ENCODE measurements at regions not wholly inside any gene's neighbourhood (a gene's known extent, or its start where the extent isn't known, plus 50 kb on each side); places are given as distances from the start of the nearest gene placed in this dataset.
A peak's percentile ranks its signal among the peaks of the same experiment; 100 is the strongest.

DNA sequence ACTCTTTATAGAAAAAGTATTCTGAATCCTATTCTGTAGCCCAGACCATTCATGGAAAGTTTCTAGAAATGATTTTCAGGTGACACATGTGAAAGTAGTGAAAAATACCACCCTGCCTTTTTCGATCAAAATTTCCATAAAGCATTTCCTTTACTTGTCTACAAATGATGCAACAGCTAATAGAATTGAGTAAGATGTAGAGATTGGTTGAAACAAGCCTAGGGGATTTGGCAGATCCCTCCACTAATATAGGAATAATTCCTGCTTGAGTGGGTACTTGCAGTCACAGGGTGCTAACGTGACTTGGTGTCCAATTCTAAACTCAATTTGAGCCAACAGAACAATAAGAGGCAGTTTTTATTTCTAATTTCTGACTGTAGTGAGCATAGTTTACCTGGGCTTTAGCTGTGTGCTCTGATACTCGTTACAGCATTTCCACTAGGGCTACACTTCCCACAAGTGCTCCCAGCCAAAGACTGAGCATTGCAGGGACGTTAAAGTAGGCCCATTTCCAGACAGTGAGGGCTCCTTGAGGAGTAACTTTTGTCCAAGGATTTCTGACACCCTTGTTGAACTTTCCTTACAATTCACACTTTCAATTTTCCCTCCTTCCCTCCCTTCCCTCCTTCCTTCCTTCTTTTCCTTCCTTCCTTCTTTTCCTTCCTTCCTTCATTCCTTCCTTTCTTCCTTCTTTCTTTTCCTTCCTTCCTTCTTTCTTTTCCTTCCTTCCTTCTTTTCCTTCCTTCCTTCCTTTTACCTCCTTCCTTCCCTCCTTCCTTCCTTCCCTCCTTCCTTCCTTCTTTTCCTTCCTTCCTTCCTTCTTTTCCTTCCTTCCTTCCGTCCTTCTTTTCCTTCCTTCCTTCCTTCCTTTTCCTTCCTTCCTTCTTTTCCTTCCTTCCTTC, 53.9 kb upstream of the TP63 start:
- Histone ChIP-seq H3K4me3 (ENCODE audit: low read length in 2 of 2) (no peak overlapping the region), H3K27me3 (ENCODE audit: insufficient read depth, low read length) (no peaks in the 10 kb centered on the region), H3K4me1 (ENCODE audit: insufficient read depth, low read length) (no peaks in the 10 kb centered on the region), H3K27ac (ENCODE audit: low read depth, low read length) (no peak overlapping the region), H3K36me3 (ENCODE audit: insufficient read depth, low read length) (no peaks in the 10 kb centered on the region), H3K9me3 (ENCODE audit: control insufficient read depth in 1 of 2, low read length in 2 of 2) (no peaks in the 10 kb centered on the region)
- Mint-ChIP-seq H3K36me3 (no peaks in the 10 kb centered on the region), H3K27me3 (peaks cover 0 to 1% of the 10 kb centered on the region in 2 donors), H3K27ac (peak overlapping the region in 1 of 7 donors; percentile 68), H3K4me3 (no peak overlapping the region), H3K9me3 (peaks cover 0 to 3% (median under 1%) of the 10 kb centered on the region in 8 donors), H3K4me1 (peaks cover 0 to 6% (median 2%) of the 10 kb centered on the region in 4 donors)
- intact Hi-C loops (cut with micrococcal nuclease), result no loop called here
- POLR2A ChIA-PET (ENCODE audit: partially characterized antibody), result no interaction called here
- CTCF ChIA-PET (ENCODE audit: partially characterized antibody), result no interaction called here
- no peak for DNase-seq

DNA sequence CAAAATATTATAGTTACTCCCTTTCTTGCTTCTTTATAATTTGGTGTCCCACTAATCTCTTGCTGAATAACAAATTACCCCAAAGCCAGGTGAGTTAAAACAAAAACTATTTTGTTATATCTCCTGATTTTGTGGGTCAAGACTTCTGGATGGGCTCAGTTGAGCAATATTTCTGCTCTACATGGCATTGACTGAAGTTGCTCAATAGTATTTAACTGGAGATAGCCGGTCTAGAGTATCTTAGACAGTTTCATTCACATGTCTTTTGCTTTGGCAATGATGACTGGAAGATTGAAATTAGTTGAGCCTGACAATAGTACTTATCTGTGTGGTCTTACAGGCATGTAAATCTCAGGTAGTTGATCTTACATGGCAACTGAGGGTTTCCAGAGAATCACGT, 51.0 kb upstream of the TP63 start:
- Mint-ChIP-seq H3K9me3 (peaks cover 0 to 3% (median under 1%) of the 10 kb centered on the region in 8 donors), H3K27me3 (peaks cover 1 to 2% of the 10 kb centered on the region in 2 donors), H3K4me3 (no peak overlapping the region), H3K27ac (no peak overlapping the region), H3K36me3 (no peaks in the 10 kb centered on the region), H3K4me1 (no peaks in the 10 kb centered on the region)
- ChIA-PET CTCF (ENCODE audit: partially characterized antibody) (no interaction called here), POLR2A (ENCODE audit: partially characterized antibody) (no interaction called here)
- Histone ChIP-seq H3K9me3 (ENCODE audit: control insufficient read depth in 1 of 2, low read length in 2 of 2) (no peaks in the 10 kb centered on the region), H3K4me3 (ENCODE audit: low read length in 2 of 2) (no peak overlapping the region), H3K36me3 (ENCODE audit: insufficient read depth, low read length) (no peaks in the 10 kb centered on the region), H3K27me3 (ENCODE audit: insufficient read depth, low read length) (no peaks in the 10 kb centered on the region), H3K4me1 (ENCODE audit: insufficient read depth, low read length) (no peaks in the 10 kb centered on the region), H3K27ac (ENCODE audit: low read depth, low read length) (no peak overlapping the region)
- no peak for DNase-seq
- intact Hi-C loops (cut with micrococcal nuclease), result no loop called here
